ENCODE measurements at regions not wholly inside any gene's neighbourhood (a gene's known extent, or its start where the extent isn't known, plus 50 kb on each side); places are given as distances from the start of the nearest gene placed in this dataset.

DNA sequence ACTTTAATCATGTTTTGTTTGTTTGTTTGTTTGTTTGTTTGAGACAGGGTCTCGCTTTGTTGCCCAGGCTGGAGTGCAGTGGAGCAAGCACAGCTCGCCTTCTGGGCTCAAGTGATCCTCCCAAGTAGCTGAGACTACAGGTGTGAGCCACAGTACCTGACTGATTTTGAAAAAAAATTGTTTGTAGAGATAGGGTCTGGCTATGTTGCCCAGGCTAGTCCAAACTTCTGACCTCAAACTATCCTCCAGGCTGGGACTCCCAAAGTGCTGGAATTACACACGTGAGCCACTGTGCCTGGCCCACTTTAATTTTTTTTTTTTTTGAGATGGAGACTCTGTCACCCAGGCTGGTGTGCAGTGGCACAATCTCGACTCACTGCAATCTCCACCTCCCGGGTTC is 74.8 kb upstream of the CLDN5 start:
- DNase-seq (ENCODE audit: low read depth, low spot score) (no peak), ATAC-seq (no peak)
- ChIA-PET CTCF (no interaction called here), RAD21 (ENCODE audit: low non-redundant PET in 1 of 2, low total read pairs in 2 of 2, uncharacterized antibody in 2 of 2, unreplicated experiment in 2 of 2) (no interaction called here), POLR2A (no interaction called here)
- intact Hi-C loops (cut with micrococcal nuclease), result no loop called here
- Histone ChIP-seq H3K36me3 (ENCODE audit: control insufficient read depth in 1 of 2, insufficient read depth in 2 of 2, low read length in 2 of 2) (no peaks in the 10 kb centered on the region), H3K27me3 (ENCODE audit: insufficient read depth, low read length) (no peaks in the 10 kb centered on the region), H3K9me3 (ENCODE audit: control insufficient read depth in 1 of 2, insufficient read depth in 1 of 2, low read depth in 1 of 2, low read length in 2 of 2) (no peaks in the 10 kb centered on the region), H3K4me3 (replicated peaks in 1 of 2; ENCODE audit: low read depth in 1 of 2, low read length in 2 of 2) (no peak overlapping the region), H3K9ac (ENCODE audit: low read length) (no peak overlapping the region), H3K4me2 (ENCODE audit: low read length) (no peak overlapping the region), H3K4me1 (ENCODE audit: control insufficient read depth in 1 of 2, insufficient read depth in 2 of 2, low read length in 2 of 2) (peaks cover 0 to 6% of the 10 kb centered on the region in 2 experiments; a peak in 1 of 4 replicates), H3K9me2 (ENCODE audit: insufficient read depth) (no peaks in the 10 kb centered on the region), H3K27ac (ENCODE audit: low read depth, low read length) (no peak overlapping the region), H2AFZ (ENCODE audit: low read depth, low read length, poor library complexity, severe bottlenecking) (no peak overlapping the region), H3K79me2 (ENCODE audit: insufficient read depth, low read length) (no peaks in the 10 kb centered on the region), H4K20me1 (ENCODE audit: insufficient read depth) (no peaks in the 10 kb centered on the region)
- no TSS peak for BruUV-seq (replicated peaks)
- no peak for TF ChIP-seq JUND (IDR thresholded peaks at IDR 0.05)
- TF ChIP-seq TCF7L2 (IDR thresholded peaks at IDR 0.05; ENCODE audit: borderline replicate concordance, extremely low read depth, insufficient read depth, insufficient read length), result no peak
- TF ChIP-seq, protein P1, sequence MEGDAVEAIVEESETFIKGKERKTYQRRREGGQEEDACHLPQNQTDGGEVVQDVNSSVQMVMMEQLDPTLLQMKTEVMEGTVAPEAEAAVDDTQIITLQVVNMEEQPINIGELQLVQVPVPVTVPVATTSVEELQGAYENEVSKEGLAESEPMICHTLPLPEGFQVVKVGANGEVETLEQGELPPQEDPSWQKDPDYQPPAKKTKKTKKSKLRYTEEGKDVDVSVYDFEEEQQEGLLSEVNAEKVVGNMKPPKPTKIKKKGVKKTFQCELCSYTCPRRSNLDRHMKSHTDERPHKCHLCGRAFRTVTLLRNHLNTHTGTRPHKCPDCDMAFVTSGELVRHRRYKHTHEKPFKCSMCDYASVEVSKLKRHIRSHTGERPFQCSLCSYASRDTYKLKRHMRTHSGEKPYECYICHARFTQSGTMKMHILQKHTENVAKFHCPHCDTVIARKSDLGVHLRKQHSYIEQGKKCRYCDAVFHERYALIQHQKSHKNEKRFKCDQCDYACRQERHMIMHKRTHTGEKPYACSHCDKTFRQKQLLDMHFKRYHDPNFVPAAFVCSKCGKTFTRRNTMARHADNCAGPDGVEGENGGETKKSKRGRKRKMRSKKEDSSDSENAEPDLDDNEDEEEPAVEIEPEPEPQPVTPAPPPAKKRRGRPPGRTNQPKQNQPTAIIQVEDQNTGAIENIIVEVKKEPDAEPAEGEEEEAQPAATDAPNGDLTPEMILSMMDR (IDR thresholded peaks at IDR 0.05 in 2 of 3, conservative IDR thresholded peaks at IDR 0.05 in 1 of 3; ENCODE audit: borderline replicate concordance in 1 of 3, insufficient read depth in 1 of 3, low read depth in 2 of 3, low read length in 2 of 3), result no peak
- TF ChIP-seq ELF1 (IDR thresholded peaks at IDR 0.05; ENCODE audit: borderline replicate concordance, low read depth), result no peak
- no peak for TF ChIP-seq ZFX (IDR thresholded peaks at IDR 0.05)
- no peak for TF ChIP-seq SRF (IDR thresholded peaks at IDR 0.05; ENCODE audit: low read depth)
- no peak for TF ChIP-seq POLR2A (IDR thresholded peaks at IDR 0.05; ENCODE audit: borderline replicate concordance, extremely low read depth, insufficient read depth, insufficient read length)
- no peak for TF ChIP-seq ATF3 (IDR thresholded peaks at IDR 0.05)
- no peak for TF ChIP-seq ZBTB33 (IDR thresholded peaks at IDR 0.05; ENCODE audit: extremely low read depth, insufficient replicate concordance, low read length)
- no peak for TF ChIP-seq EZH2 (IDR thresholded peaks at IDR 0.05)
- no peak for TF ChIP-seq SP1 (IDR thresholded peaks at IDR 0.05; ENCODE audit: low read depth)
- TF ChIP-seq SIN3A (IDR thresholded peaks at IDR 0.05; ENCODE audit: low read depth), result no peak
- TF ChIP-seq, protein P2, sequence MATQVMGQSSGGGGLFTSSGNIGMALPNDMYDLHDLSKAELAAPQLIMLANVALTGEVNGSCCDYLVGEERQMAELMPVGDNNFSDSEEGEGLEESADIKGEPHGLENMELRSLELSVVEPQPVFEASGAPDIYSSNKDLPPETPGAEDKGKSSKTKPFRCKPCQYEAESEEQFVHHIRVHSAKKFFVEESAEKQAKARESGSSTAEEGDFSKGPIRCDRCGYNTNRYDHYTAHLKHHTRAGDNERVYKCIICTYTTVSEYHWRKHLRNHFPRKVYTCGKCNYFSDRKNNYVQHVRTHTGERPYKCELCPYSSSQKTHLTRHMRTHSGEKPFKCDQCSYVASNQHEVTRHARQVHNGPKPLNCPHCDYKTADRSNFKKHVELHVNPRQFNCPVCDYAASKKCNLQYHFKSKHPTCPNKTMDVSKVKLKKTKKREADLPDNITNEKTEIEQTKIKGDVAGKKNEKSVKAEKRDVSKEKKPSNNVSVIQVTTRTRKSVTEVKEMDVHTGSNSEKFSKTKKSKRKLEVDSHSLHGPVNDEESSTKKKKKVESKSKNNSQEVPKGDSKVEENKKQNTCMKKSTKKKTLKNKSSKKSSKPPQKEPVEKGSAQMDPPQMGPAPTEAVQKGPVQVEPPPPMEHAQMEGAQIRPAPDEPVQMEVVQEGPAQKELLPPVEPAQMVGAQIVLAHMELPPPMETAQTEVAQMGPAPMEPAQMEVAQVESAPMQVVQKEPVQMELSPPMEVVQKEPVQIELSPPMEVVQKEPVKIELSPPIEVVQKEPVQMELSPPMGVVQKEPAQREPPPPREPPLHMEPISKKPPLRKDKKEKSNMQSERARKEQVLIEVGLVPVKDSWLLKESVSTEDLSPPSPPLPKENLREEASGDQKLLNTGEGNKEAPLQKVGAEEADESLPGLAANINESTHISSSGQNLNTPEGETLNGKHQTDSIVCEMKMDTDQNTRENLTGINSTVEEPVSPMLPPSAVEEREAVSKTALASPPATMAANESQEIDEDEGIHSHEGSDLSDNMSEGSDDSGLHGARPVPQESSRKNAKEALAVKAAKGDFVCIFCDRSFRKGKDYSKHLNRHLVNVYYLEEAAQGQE (IDR thresholded peaks at IDR 0.05; ENCODE audit: low read depth), result no peak
- no peak for TF ChIP-seq EZH2phosphoT487 (IDR thresholded peaks at IDR 0.05; ENCODE audit: borderline replicate concordance)
- no peak for TF ChIP-seq POLR2AphosphoS5 (IDR thresholded peaks at IDR 0.05; ENCODE audit: low read depth, low read length)
- TF ChIP-seq ZNF274 (IDR thresholded peaks at IDR 0.05; ENCODE audit: low read depth, low read length), result no peak
- no peak for TF ChIP-seq CBX3 (IDR thresholded peaks at IDR 0.05; ENCODE audit: low read depth)
- TF ChIP-seq MAX (IDR thresholded peaks at IDR 0.05), result no peak
